NCI-H146 (cell line): ENCODE measurements at regions not wholly inside any gene's neighbourhood (a gene's known extent, or its start where the extent isn't known, plus 50 kb on each side); places are given as distances from the start of the nearest gene placed in this dataset.
A peak's percentile ranks its signal among the peaks of the same experiment; 100 is the strongest.

Experiments
- DNase-seq: peaks from one replicate; lab custom pipeline; 2025; lab: John Stamatoyannopoulos, UW

GRCh38 chr10:131774681-131775085, 126.1 kb upstream of the PPP2R2D start:
- DNase-seq, result no peak

GRCh38 chr10:131775433-131775832, 125.4 kb upstream of the PPP2R2D start:
- DNase-seq, result no peak

GRCh38 chr10:131775833-131776232, 125.0 kb upstream of the PPP2R2D start:
- no peak for DNase-seq

GRCh38 chr10:131776496-131776895, 124.3 kb upstream of the PPP2R2D start:
- no peak for DNase-seq

GRCh38 chr10:131777162-131777561, 123.6 kb upstream of the PPP2R2D start:
- no peak for DNase-seq

GRCh38 chr10:131777921-131778320, 122.9 kb upstream of the PPP2R2D start:
- DNase-seq, result no peak

- DNase-seq, result no peak
These were observed 122.4 kb upstream of the PPP2R2D start for GRCh38 chr10:131778385-131778784.

- no peak for DNase-seq
These were observed 122.0 kb upstream of the PPP2R2D start for GRCh38 chr10:131778842-131779241.

GRCh38 chr10:131779661-131780394, 121.0 kb upstream of the PPP2R2D start:
- no peak for DNase-seq

- DNase-seq, result no peak
These were observed 119.7 kb upstream of the PPP2R2D start for GRCh38 chr10:131781076-131781475.

GRCh38 chr10:131781791-131782190, 119.0 kb upstream of the PPP2R2D start:
- DNase-seq, result no peak

- no peak for DNase-seq
These were observed 116.3 kb upstream of the PPP2R2D start for GRCh38 chr10:131784363-131785120.

GRCh38 chr10:131785121-131785460, 115.7 kb upstream of the PPP2R2D start:
- no peak for DNase-seq

- peak; percentile 21 for DNase-seq
These were observed 113.8 kb upstream of the PPP2R2D start for GRCh38 chr10:131786756-131787605.

- DNase-seq, result no peak
These were observed 112.8 kb upstream of the PPP2R2D start for GRCh38 chr10:131787961-131788360.

- DNase-seq, result no peak
These were observed 112.4 kb upstream of the PPP2R2D start for GRCh38 chr10:131788386-131788785.

GRCh38 chr10:131789516-131789915, 111.3 kb upstream of the PPP2R2D start:
- no peak for DNase-seq

- DNase-seq, result no peak
These were observed 110.8 kb upstream of the PPP2R2D start for GRCh38 chr10:131790021-131790420.

- DNase-seq, result no peak
These were observed 108.7 kb upstream of the PPP2R2D start for GRCh38 chr10:131792011-131792651.

- no peak for DNase-seq
These were observed 108.0 kb upstream of the PPP2R2D start for GRCh38 chr10:131792809-131793208.

GRCh38 chr10:131795761-131796160, 105.0 kb upstream of the PPP2R2D start:
- DNase-seq, result no peak

GRCh38 chr10:131797626-131798025, 103.2 kb upstream of the PPP2R2D start:
- no peak for DNase-seq
